ENCODE measurements at regions not wholly inside any gene's neighbourhood (a gene's known extent, or its start where the extent isn't known, plus 50 kb on each side); places are given as distances from the start of the nearest gene placed in this dataset.

GRCh38 chr1:222931023-222931422 lies 116.2 kb downstream of the DISP1 start:
- no peak for TF ChIP-seq POLR2A (IDR thresholded peaks at IDR 0.05; ENCODE audit: low read depth, low read length)
- TF ChIP-seq EZH2 (IDR thresholded peaks at IDR 0.05; ENCODE audit: borderline replicate concordance, low read depth, low read length, severe bottlenecking): no peak
- TF ChIP-seq, protein P1, sequence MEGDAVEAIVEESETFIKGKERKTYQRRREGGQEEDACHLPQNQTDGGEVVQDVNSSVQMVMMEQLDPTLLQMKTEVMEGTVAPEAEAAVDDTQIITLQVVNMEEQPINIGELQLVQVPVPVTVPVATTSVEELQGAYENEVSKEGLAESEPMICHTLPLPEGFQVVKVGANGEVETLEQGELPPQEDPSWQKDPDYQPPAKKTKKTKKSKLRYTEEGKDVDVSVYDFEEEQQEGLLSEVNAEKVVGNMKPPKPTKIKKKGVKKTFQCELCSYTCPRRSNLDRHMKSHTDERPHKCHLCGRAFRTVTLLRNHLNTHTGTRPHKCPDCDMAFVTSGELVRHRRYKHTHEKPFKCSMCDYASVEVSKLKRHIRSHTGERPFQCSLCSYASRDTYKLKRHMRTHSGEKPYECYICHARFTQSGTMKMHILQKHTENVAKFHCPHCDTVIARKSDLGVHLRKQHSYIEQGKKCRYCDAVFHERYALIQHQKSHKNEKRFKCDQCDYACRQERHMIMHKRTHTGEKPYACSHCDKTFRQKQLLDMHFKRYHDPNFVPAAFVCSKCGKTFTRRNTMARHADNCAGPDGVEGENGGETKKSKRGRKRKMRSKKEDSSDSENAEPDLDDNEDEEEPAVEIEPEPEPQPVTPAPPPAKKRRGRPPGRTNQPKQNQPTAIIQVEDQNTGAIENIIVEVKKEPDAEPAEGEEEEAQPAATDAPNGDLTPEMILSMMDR (IDR thresholded peaks at IDR 0.05; ENCODE audit: extremely low read depth in 1 of 2, insufficient read depth in 1 of 2, low read depth in 1 of 2, low read length in 2 of 2): no peak
- TF ChIP-seq MAX (IDR thresholded peaks at IDR 0.05; ENCODE audit: insufficient read depth, insufficient read length): no peak
- TF ChIP-seq MYC (IDR thresholded peaks at IDR 0.05; ENCODE audit: low read depth, low read length): no peak
